ENCODE measurements at regions not wholly inside any gene's neighbourhood (a gene's known extent, or its start where the extent isn't known, plus 50 kb on each side); places are given as distances from the start of the nearest gene placed in this dataset.

GRCh38 chr1:81242103-81242502 lies 558.6 kb upstream of the ADGRL2 start:
- no peak for DNase-seq

- no peak for DNase-seq
These were observed 562.6 kb upstream of the ADGRL2 start for GRCh38 chr1:81238129-81238528.

GRCh38 chr1:81237473-81238089 lies 563.2 kb upstream of the ADGRL2 start:
- peak; percentile 22 for DNase-seq

- no peak for DNase-seq
These were observed 566.5 kb upstream of the ADGRL2 start for GRCh38 chr1:81234237-81234636.

- no peak for DNase-seq
These were observed 567.1 kb upstream of the ADGRL2 start for GRCh38 chr1:81233591-81233990.

GRCh38 chr1:81232420-81232819 lies 568.3 kb upstream of the ADGRL2 start:
- DNase-seq, result no peak

GRCh38 chr1:81231729-81232038 lies 569.0 kb upstream of the ADGRL2 start:
- DNase-seq, result no peak

- DNase-seq, result no peak
These were observed 569.6 kb upstream of the ADGRL2 start for GRCh38 chr1:81230983-81231728.

- DNase-seq, result no peak
These were observed 571.8 kb upstream of the ADGRL2 start for GRCh38 chr1:81228926-81229325.

GRCh38 chr1:81226603-81226928 lies 574.2 kb upstream of the ADGRL2 start:
- no peak for DNase-seq

- DNase-seq, result no peak
These were observed 574.7 kb upstream of the ADGRL2 start for GRCh38 chr1:81225789-81226602.

- no peak for DNase-seq
These were observed 576.5 kb upstream of the ADGRL2 start for GRCh38 chr1:81224222-81224621.

GRCh38 chr1:81221564-81221963 lies 579.2 kb upstream of the ADGRL2 start:
- DNase-seq, result no peak

- DNase-seq, result no peak
These were observed 580.1 kb upstream of the ADGRL2 start for GRCh38 chr1:81220614-81221071.

GRCh38 chr1:81217058-81217457 lies 583.7 kb upstream of the ADGRL2 start:
- DNase-seq, result no peak

- DNase-seq, result no peak
These were observed 587.5 kb upstream of the ADGRL2 start for GRCh38 chr1:81213279-81213678.

GRCh38 chr1:81209461-81209860 lies 591.3 kb upstream of the ADGRL2 start:
- DNase-seq, result no peak

GRCh38 chr1:81208441-81208840 lies 592.3 kb upstream of the ADGRL2 start:
- DNase-seq, result no peak

- DNase-seq, result no peak
These were observed 594.8 kb upstream of the ADGRL2 start for GRCh38 chr1:81205956-81206355.

- DNase-seq, result no peak
These were observed 599.0 kb upstream of the ADGRL2 start for GRCh38 chr1:81201779-81202178.

GRCh38 chr1:81197591-81197990 lies 603.1 kb upstream of the ADGRL2 start:
- DNase-seq, result no peak

GRCh38 chr1:81192647-81193642 lies 607.8 kb upstream of the ADGRL2 start:
- no peak for DNase-seq

- DNase-seq, result no peak
These were observed 610.7 kb upstream of the ADGRL2 start for GRCh38 chr1:81190003-81190402.

All from NCI-H510A (cell line).